HPDE6-E6E7 (cell line): ENCODE measurements at regions not wholly inside any gene's neighbourhood (a gene's known extent, or its start where the extent isn't known, plus 50 kb on each side); places are given as distances from the start of the nearest gene placed in this dataset.

ENCODE experiments used
- DNase-seq: peaks from one replicate; pipeline ENCODE4 v3.0.0; 2011; ENCODE audit warnings: missing footprints; ENCODE audit errors: extremely low spot score

- no peak for DNase-seq
Observed at GRCh38 chr4:102440498-102440897, 60.7 kb upstream of the NFKB1 start.

DNA sequence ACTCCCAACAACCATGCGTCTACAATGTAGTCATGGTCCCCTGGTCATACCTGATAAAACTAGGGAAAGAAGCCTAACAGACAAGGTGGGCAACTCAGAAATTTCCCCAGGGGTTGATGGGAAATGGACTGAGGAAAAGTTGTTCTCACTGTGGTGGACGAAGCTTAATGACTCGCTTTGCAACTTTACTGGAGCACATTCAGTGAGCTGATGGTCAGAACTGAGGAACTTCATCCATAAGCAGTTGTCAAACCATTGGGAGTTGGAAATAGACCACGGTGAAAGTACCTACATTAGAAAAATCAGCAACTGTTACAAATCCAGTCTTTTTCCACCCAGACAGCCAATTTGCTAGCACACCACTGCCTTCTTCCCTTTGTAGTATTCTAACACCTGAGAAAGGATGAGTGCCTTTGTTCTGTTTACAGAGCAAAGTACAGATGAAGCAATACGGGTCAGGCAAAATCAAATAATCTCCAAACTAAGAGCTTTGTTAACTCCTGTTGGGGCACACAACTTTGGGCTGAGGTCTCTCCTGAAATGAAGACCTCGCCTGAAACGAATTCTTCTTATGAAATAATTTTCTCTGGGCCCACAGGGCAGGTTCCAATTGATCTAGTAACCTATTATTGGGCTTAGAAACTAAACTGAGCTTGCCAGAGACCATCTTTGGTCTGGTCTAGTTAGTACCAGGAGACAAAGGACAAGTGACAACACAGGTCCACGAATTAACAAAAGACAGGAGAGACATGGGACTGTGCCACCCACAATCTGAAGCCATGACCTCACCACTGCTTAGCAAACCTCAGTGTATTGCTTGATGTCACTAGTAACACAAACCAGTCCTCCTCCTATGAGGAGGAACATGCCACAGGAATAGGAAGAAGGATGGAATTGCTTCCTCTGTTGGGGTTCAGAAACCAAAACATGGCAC is 58.9 kb upstream of the NFKB1 start:
- DNase-seq = no peak

DNA sequence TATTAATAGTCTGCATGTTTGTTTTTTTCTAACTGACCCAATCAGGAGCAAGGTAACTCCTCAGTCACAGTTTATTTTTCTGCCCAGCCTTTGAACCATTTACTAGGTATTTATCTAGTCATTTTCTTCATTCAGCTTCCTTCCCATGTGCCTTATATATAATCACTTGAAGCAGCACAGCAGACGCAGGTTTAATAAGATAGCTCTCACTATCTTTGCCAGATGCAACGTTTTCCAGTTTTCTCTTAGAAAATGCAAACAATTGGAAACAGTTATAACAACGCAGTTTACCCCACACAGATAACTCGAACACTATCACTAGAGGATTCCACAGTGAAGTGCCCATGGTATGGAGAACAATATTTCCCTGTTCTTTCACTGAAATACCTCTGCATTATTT is 56.4 kb upstream of the NFKB1 start:
- no peak for DNase-seq

GRCh38 chr4:102445213-102445612 is 55.9 kb upstream of the NFKB1 start:
- DNase-seq = no peak

DNA sequence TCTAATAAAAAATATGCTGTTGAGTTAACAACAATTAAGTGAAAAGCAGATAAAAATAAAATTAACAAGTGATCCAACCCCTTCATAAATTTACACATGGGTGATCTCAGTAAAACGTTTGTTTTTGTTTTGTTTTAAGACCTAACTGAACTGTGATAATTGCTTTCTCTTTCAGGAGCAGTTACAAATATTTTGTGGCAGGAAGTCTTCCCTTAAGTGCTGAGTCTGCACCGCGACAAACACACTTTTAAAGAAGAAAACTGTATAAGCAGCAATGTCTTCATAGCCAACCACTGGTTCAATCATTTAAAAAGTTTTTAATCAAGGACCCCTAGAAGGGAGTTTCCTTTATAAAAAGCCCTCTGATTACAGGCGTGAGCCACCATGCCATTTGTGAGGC is 53.7 kb upstream of the NFKB1 start:
- no peak for DNase-seq

- DNase-seq = no peak
Observed at GRCh38 chr4:102449751-102450352, 51.3 kb upstream of the NFKB1 start.

DNA sequence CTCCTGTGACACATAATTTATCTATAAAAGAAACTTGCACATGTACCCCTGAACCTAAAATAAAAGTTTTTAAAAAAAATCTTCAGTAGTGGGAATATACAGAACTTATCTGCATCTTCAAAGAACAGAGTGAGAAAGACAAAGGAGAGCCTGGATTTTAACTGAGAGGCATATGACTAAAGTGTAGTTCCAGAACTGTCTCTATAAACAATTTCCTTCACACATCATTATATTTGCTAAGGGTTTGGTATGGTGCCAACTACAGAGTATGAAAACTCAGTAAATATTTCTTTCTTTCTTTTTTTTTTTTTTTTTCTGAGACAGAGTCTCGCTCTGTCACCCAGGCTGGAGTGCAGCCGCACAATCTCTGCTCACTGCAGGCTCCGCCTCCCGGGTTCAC is 49.9 kb upstream of the NFKB1 start:
- no peak for DNase-seq
